ENCODE measurements at regions not wholly inside any gene's neighbourhood (a gene's known extent, or its start where the extent isn't known, plus 50 kb on each side); places are given as distances from the start of the nearest gene placed in this dataset.

- intact Hi-C loops (cut with DNase I): no loop called here
- H3K27me3 ChIP-seq: no peaks in the 10 kb centered on the region
- no peak overlapping the region for H3K4me3 ChIP-seq
- TF ChIP-seq CTCF (IDR thresholded peaks at IDR 0.05): no peak
- H3K27ac ChIP-seq: no peak overlapping the region
- peaks cover 0 to 4% of the 10 kb centered on the region in 2 donors for H3K9me3 ChIP-seq
- H3K36me3 ChIP-seq: no peaks in the 10 kb centered on the region
- H3K4me1 ChIP-seq: peaks cover 0 to 2% of the 10 kb centered on the region in 2 donors
- DNase-seq (ENCODE audit: low spot score in 2 of 2): no peak
These were observed 213.7 kb downstream of the DIPK2A start for GRCh38 chr3:144185276-144185675.

- H3K4me1 ChIP-seq: no peaks in the 10 kb centered on the region
- no peak overlapping the region for H3K4me3 ChIP-seq
- H3K27me3 ChIP-seq: no peaks in the 10 kb centered on the region
- TF ChIP-seq CTCF (IDR thresholded peaks at IDR 0.05): no peak
- no peak for DNase-seq (ENCODE audit: low spot score in 2 of 2)
- H3K36me3 ChIP-seq: no peaks in the 10 kb centered on the region
- intact Hi-C loops (cut with DNase I): no loop called here
- H3K27ac ChIP-seq: no peak overlapping the region
- peaks cover 0 to 10% of the 10 kb centered on the region in 2 donors for H3K9me3 ChIP-seq
These were observed 216.0 kb downstream of the DIPK2A start for GRCh38 chr3:144187531-144188210.

GRCh38 chr3:144189044-144189443, 217.4 kb downstream of the DIPK2A start:
- Histone ChIP-seq H3K9me3 (peaks cover 0 to 19% of the 10 kb centered on the region in 2 donors), H3K27ac (no peak overlapping the region), H3K27me3 (no peaks in the 10 kb centered on the region), H3K4me1 (no peaks in the 10 kb centered on the region), H3K4me3 (no peak overlapping the region), H3K36me3 (no peaks in the 10 kb centered on the region)
- intact Hi-C loops (cut with DNase I): no loop called here
- TF ChIP-seq CTCF (IDR thresholded peaks at IDR 0.05): no peak
- no peak for DNase-seq (ENCODE audit: low spot score in 2 of 2)

GRCh38 chr3:144197116-144197515, 225.5 kb downstream of the DIPK2A start:
- Histone ChIP-seq H3K9me3 (peaks cover 0 to 28% of the 10 kb centered on the region in 2 donors), H3K4me3 (no peak overlapping the region), H3K27me3 (no peaks in the 10 kb centered on the region), H3K36me3 (no peaks in the 10 kb centered on the region), H3K4me1 (no peaks in the 10 kb centered on the region), H3K27ac (no peak overlapping the region)
- no peak for DNase-seq (ENCODE audit: low spot score in 2 of 2)
- intact Hi-C loops (cut with DNase I): no loop called here
- TF ChIP-seq CTCF (IDR thresholded peaks at IDR 0.05): no peak

GRCh38 chr3:144197582-144197981, 226.0 kb downstream of the DIPK2A start:
- H3K27ac ChIP-seq: no peak overlapping the region
- H3K4me1 ChIP-seq: no peaks in the 10 kb centered on the region
- H3K4me3 ChIP-seq: no peak overlapping the region
- peaks cover 0 to 27% of the 10 kb centered on the region in 2 donors for H3K9me3 ChIP-seq
- intact Hi-C loops (cut with DNase I): no loop called here
- no peaks in the 10 kb centered on the region for H3K36me3 ChIP-seq
- no peak for TF ChIP-seq CTCF (IDR thresholded peaks at IDR 0.05)
- no peaks in the 10 kb centered on the region for H3K27me3 ChIP-seq
- DNase-seq (ENCODE audit: low spot score in 2 of 2): no peak

- DNase-seq (ENCODE audit: low spot score in 2 of 2): no peak
- intact Hi-C loops (cut with DNase I): no loop called here
- Histone ChIP-seq H3K9me3 (peaks cover 0 to 8% of the 10 kb centered on the region in 2 donors), H3K36me3 (no peaks in the 10 kb centered on the region), H3K27ac (no peak overlapping the region), H3K27me3 (no peaks in the 10 kb centered on the region), H3K4me3 (no peak overlapping the region), H3K4me1 (no peaks in the 10 kb centered on the region)
- no peak for TF ChIP-seq CTCF (IDR thresholded peaks at IDR 0.05)
These were observed 228.4 kb downstream of the DIPK2A start for GRCh38 chr3:144200004-144200403.
